KG1 (cell line): ENCODE measurements at regions not wholly inside any gene's neighbourhood (a gene's known extent, or its start where the extent isn't known, plus 50 kb on each side); places are given as distances from the start of the nearest gene placed in this dataset.

Experiments used
- DNase-seq: peaks from one replicate; lab custom pipeline; 2025; lab: John Stamatoyannopoulos, UW

DNA sequence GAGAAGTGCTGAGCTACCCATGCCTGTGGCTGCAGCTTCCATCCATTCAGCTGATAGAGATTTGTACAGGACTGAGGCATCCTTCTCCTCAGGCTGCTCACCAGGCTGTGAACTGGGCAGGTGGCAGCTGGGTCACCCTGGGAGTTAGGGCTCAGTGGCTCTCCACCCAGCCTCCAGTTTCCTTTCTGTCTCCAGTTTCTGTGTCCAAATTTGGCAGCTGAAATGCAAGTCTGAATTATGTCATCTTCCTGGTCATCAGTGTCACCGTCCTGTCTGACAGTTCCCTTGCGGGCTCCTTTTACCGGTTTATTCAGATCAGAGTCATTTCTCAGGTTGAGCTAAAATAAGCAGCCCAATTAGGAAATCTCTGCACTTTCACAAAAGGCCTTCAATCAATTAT lies 93.3 kb downstream of the EDN1 start:
- DNase-seq = no peak

DNA sequence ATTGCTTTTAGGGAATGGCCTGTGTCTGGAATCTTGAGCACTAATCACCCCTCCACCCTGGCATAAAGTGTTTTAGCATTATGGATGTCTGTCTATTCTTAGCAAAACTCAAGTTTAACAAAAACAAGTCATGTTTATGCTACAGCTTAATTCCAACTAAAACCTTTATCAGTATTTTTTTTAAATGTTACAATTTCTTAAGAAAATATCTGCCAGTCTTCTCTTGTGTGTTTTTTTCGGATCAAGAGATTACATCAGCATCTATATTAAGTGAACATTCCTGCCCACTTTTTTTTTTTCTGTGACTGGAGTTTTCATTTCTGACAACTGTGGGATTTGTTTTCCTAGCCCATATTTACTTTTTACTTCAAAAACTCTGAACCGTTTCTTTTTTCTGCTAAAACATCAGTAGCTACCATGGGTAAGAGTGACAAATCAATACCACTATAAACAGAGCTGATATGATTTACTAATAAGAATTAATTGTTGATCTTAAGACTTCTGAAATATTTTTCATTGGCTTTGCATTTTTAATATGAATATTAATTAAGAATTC lies 94.3 kb downstream of the EDN1 start:
- DNase-seq = no peak

DNA sequence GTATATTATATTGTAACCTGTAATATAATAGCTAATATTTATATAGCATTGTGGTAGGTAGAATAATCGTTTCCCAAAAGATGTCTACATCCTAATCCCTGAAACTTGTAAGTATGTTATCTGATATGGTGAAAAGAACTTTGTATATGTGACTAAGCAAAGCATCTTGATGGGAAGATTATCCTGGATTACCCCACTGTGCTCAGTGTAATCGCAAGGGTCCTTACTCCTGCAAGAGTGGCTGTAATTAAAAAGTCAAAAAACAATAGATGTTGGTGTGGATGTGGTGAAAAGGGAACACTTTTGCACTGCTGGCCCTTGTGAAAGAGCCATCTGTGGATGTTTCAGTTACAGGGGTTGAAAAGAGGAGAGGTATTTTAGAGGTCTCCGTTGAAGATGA lies 95.2 kb downstream of the EDN1 start:
- DNase-seq = no peak

DNA sequence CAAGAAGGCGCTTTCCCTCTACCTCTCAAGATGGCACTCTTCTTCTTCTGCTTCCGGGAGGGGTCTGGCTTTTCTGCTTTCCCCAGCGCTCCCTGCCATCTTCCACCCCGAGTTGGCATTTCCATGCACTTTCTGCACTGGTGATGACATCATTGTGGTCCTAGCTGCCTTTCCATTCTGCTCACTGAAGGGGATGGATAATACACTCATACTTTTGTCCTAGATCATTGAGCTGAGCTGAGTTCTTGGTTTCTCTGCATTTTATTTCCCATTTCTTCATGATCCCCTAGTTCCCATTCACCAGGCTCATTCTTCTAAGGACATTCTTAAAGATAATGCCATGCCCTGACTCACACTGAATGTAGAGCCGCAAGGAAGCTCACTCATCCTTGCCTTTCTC lies 96.7 kb downstream of the EDN1 start:
- DNase-seq = no peak

DNA sequence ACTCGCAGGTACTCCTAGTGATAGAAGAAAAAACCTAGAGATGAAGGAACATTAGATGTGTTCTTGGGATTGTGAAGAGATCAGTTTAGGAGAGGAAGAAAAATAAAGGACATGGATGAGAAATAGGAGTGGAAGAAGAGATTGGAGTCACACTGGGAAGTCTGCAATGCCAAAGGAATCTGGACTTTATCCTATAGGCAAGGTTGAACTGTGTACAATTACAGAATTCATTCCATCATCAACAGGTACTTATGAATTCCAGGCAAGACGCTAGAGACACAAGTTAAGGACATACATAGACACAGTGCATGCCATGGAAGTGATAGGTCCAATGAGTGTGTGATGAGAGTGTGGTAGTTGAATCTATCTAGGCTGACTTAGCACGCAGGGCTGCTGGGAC lies 101.3 kb downstream of the EDN1 start:
- no peak for DNase-seq

DNA sequence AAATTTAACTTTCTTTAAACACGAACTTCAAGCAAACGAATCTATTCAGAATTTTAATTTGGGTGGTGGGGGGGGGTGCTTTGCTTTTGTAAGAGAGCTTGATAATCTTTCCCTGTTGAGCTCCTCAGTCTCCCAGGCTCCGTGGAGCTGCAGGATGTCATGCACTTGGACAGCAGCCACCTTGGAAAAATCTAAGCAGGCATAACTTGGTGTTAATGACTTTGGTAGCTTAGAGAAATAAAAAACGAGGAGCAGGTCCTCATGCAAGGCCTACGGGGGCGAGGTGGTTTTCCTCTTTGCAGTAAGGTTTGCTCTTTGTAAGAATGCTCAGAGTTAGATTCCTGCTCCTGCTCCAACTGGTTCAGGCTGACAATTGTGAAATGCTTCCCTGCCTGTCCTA lies 102.3 kb downstream of the EDN1 start:
- DNase-seq = no peak

DNA sequence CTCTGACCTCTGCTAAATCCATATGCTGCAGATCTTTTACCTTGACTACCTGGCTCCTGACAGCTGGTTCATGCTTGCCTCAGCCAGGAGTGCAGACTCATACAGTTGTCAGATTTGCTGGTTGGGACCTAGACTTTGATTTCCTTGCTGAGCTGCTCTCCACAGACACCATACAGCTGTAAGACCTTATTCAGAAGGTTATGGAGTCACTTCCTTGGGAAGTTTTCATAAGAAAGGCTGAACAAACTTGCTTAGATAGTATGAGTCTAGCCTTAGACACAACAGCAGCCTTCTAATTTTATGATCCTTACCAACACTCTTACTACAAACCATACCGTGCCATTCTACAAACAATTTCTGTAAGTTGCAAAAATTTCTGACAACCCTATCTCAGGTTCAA lies 102.9 kb downstream of the EDN1 start:
- DNase-seq = no peak

DNA sequence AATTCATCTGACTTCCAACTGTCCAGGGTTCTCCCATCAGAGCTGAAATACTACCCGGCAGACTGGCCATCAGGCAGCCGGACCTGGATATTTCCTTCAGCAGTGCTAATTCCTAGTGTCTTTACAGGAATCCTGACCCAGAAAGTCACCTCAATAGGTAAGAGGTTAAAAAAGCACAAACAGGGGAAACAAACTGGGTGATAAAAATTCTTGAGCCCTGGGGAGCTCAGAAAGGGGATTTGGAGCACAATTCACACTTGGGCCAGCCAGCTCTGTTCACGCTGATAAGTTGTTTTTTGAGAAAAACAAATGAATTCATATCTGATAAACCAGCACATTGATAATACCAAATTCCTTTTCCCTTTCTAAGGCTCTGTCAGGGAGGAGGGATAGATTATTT lies 104.0 kb downstream of the EDN1 start:
- no peak for DNase-seq

DNA sequence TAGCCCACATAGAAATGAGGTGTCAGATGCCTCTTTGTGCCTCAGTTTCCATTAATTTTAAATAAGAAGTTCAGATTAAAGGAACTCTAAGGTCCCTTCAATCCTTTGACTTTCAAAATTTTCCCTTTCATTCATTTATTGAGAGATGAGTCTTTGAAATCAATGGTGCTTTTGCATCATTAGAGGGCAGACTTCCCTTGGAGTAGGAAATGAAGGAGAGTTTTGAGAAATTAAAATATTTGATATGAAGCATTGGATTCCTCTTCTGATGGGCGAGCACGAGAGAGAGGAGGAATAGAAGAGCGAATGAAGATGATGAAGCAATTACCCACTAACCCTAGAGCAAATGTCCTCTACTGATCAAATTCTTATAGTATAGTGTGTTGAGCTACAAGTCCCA lies 105.7 kb downstream of the EDN1 start:
- no peak for DNase-seq

DNA sequence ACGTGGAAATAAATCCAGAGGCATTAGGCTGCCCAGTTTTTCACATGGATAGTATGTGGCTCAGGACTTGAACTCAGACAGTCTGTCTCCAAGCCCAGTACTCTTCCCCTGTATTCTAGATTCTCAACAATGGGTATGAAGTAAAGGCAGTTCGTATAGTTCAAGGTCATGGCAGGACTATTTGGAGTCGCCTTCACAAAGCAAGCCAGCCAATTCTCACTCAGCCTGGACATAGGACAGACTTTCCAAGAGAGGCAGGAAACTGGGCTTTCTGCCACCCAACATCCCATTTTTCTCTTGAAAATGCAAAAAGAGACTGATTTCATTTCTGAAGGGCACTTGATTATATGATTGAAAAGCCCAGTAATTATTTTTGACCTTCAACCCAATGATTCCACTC lies 111.0 kb downstream of the EDN1 start:
- no peak for DNase-seq

DNA sequence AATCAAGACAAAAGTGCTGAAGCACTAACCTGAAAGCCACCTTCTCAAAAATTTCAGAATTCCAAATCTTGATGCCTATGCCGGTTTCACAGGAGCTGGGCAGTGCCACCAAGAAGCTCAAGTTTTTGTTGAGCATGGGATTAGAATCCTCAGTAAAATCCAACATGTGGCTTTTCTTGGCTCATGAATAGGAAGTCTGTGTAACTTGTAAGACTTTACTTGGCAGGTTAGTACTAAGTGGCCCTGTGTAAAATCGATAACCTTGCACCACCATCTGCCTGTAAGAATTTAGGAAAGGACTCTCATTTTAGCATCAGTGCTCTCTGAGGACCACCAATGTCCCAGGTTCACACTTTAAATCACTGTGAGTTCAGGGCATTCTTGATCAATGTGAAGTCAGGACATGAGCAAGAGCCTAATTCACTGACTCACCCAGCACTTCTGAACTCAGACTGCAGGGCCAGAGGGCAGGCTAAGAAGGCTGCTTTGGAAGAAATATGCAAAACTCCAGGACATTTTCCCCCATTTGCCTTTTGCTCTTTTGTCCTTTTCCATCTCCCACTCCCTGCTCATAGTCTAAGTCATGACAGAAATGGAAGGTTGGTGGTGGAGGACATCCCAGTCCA lies 113.2 kb downstream of the EDN1 start:
- no peak for DNase-seq

DNA sequence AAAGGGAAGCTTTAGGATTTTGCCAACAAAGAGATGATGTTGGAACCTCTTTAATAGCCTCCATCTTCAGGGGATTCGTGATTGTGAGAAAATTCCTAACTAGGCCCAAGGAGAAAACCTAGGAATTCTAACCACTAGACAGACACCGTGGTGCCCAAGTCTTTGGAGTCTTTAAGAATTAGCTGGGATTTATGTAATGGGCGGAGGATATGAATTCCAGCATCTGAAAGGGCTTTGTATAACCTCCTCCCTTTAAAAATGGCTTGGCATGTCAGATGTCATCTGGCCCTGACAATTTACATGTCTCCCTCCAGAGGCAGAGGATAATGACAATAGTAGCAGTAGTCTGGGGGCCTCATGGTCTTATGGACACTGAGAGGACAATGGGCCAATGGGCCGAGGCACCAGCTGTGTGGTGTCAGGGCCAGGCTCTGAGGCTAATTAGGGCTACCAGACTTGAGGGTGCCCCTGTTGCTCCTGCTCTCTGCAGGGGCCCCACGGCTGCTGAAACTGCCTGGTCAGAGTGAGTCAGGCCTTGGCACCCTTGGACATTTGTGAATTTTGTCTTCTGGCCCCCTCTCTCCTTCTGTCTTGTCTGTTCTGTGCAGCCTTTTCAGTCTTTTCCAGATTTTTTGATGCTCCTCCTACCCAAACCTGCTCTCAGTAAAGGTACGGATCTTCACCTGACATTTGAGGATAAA lies 113.9 kb downstream of the EDN1 start:
- no peak for DNase-seq

DNA sequence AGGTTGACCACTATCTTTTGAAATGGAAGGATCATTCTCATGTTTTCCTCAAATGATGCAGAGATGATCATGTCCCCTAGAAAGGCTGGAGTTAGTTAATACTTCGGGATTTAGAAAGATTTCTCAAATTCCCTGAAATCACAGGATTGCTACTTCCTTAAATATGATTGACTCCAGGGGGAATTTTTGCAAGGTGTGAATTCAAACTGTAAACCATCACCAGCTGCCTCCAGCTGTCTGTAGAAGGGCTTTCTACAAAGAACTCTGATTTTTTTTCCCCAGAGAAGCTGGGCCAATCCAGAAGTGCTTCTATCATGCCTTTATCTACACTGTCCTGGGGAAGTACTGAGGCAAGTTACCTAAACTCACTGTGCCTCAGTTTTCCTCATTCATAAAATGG lies 114.5 kb downstream of the EDN1 start:
- DNase-seq = no peak

DNA sequence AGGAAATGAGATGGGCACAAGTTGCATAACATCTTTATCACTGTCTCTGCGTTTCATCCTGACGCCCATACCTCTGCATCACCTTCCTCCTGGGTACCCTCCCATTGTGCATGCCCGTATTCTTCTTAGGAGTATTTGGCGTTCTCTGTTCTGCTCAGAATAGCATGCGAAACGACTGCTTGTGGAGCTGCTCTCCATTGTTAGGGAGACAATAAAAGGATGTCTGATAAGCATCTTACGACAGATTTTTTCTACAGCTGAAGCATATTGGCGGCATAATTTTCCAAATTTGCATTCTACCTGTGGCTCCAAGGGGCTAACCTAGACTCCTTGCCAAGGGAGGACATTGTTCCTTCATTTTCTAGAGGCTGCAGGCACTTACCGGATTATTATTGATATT lies 118.6 kb downstream of the EDN1 start:
- no peak for DNase-seq

DNA sequence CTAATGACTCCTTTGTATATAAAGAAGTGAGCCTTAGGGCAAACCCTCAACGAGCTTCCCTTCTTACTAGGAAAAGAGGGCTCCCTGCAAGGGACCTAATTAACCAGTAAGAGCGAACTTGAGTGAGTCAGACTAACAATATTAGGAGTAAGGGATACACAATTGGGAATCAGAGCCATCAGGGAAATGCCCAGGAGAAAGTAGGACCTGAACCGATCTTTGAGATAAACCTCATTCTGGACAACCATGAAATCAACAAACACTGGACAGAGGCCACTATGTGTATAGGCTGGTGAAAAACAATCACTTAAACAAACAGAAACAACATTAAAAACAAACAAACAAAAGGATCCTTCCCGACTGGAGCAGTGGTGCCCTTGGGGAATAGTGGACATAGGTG lies 120.8 kb downstream of the EDN1 start:
- no peak for DNase-seq

DNA sequence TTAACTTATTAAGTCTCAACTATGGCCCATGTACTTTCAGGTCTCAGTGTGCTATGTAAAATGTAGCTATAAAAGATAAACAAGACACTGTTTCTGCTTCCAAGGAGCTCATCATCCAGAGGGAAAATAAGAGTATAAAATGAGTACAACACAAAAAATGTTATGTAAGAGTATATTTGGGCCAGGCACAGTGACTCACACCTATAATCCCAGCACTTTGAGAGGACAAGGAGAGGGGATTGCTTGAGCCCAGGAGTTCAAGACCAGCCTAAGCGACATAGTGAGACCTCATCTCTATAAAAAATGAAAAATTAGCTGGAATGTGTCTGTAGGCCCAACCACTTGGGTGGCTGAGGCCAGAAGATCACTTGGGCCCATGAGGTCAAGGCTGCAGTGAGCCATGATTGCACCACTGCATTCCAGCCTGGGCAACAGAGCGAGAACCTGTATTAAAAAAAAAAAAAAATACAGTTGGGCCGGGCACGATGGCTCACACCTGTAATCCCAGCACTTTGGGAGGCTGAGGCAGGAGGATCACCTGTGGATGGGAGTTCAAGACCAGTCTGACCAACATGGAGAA lies 124.0 kb downstream of the EDN1 start:
- DNase-seq = no peak

DNA sequence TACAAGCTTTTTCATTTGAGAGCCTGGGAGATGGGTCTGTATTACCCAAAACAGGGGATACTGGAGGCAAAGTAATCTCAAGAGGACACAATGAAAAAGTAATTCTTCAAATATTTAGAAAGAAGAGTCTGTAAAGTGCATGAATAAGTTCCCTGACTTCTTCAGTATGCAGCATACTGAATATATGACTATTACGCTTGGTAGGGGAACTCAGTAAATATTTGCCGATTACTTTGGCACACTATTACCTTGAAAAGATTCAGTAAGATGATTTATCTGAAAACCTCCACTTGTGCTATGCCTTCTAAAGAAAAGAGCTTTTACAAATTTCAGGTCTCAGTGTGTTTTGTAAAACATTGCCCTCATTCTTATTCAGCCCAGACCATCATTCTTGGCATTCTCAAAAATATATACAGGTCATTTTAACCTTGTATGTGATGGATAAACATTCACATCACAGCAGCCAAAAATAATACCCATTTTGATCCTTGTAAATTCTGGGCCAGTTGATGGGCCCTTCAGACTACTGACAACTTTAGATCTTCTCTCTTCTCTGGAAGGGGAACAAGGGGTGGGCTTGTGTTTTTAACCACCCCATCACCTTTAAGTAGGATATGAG lies 125.9 kb downstream of the EDN1 start:
- no peak for DNase-seq

DNA sequence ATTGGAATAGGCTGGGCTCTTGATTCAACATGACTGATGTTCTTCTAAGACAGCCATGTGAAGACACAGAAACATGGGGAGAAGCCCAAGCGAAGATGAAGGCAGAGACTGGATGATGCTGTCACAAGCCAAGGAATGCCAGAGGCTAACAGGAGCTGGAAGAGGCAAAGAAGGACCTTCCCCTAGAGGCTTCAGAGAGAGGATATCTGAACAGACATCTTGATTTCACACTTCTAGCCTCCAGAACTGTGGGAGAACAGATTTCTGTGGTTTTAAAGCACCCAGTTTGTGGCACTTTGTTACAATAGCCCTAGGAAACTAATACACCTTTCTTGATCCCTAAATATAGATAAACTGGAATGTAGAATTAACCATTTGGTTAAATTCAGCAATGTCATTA lies 127.0 kb downstream of the EDN1 start:
- DNase-seq = no peak

DNA sequence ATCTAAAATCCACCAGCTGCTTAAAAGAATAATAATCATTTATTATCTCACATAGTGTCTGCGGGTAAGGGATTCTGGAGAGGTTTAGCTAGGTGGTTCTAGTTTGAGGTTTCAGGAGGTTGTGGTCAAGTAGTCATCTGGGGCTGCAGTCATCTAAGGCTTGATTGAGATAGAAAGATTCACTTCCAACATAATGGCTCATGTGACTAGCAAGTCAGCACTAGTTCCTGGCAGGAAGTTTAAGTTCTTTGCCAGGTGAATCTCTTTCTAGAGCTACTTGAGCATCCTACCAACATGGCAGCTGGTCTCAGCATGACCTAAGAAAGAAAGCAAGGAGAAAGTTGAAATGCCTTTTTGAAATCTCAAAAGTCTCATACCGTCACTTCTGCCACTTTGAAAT lies 128.8 kb downstream of the EDN1 start:
- DNase-seq = no peak

DNA sequence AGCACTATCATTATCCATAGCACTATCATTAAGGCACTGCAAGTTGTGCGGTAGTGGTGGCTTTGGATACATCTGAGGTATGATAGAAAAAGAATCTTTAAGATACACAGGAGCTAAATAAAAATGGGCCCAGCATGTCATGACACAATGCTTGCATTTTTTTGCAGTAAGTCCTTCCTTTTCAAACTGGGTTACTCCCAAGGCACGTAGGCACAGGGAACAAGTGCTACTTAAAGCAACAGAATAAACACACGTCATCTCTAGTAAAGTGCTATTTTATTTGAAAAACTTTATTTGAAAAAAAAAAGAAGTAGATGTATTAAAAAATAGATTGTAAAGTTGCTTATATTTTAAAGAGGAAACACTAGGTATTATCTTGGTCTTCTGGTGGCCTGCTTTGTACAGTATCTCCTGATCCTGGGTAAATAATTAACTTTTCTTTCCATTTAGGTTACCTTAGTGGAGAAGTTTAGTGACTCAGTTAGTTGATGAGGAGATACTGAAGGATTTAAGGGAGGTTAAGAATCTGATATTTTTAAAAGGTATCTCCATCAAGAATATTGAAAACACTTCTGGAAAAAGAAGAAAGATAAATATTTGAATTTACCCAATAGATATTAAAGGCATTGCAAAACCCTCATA lies 129.6 kb downstream of the EDN1 start:
- DNase-seq = no peak

DNA sequence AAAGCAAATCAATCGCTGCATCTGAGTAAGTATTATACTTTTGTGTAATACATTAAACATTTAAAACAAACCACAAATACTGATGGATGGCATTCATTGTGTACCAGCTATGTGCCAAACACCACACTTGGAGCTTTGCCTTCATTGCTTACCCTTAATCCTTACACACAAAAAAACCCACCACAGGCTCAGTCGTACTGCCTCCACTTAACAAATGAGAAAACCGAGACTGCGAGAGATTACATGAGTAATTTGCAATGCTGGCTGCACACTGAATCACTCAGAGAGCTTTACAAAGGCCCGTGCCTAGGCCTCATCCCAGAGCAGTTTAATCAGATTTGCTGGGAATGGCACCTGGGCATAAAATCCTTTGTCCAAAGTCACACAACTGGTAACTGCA lies 130.5 kb downstream of the EDN1 start:
- DNase-seq = no peak

DNA sequence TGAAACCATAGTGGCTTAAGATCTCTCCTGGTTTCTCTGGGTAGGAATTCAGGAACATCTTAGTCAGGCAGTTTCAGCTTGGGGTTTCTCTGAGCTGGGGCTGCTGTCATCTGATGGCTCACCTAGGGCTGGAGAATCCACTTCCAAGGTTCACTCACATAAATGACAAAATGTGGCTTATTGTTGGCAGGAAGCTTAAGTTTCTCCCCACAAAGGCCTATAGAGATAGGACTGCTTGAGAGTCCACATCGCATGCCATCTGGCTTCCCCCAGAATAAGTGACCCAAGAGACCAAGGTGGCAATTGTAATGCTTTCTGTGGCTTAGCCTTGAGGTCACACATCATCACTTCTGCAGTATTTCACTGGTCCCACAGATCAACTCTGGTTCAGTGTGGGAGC lies 131.4 kb downstream of the EDN1 start:
- no peak for DNase-seq

DNA sequence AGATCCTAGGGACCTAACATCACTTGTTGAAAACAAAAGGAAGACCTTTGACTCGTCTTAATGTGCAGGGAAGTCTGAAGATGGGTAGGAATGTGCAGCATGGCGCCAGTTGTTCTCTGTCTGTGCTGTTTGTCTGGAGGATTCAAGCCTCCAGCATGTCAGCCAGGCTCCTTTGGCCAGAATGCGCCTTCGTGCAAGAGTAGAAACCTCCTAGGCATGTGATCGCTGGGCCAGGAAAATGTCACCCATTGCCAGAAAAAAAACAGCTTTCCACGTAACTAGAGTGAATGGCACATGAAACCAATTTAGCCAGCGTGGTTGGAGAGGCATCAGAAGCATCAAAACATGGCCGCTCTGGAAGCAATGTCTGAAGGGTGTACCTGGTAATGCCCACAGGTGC lies 132.7 kb downstream of the EDN1 start:
- DNase-seq = no peak
